DND-41 (cell line): ENCODE measurements at regions not wholly inside any gene's neighbourhood (a gene's known extent, or its start where the extent isn't known, plus 50 kb on each side); places are given as distances from the start of the nearest gene placed in this dataset.

Experiments used
- CTCF ChIP-seq: IDR thresholded peaks from 2 replicates; pipeline ENCODE4 v1.5.1; 2012; ENCODE audit warnings: borderline replicate concordance, low read length, moderate library complexity, mild to moderate bottlenecking; ENCODE audit not compliant: poor library complexity, severe bottlenecking; ENCODE audit errors: extremely low read depth
- EZH2 ChIP-seq: IDR thresholded peaks from 3 replicates; pipeline ENCODE4 v1.6.1; 2012; ENCODE audit warnings: borderline replicate concordance, low read depth, mild to moderate bottlenecking, moderate library complexity, low read length, inconsistent platforms; ENCODE audit not compliant: severe bottlenecking

- TF ChIP-seq CTCF (no peak), EZH2 (no peak)
These were observed 256.5 kb upstream of the HMGA2 start for GRCh38 chr12:65567820-65568219.
